ENCODE measurements at regions not wholly inside any gene's neighbourhood (a gene's known extent, or its start where the extent isn't known, plus 50 kb on each side); places are given as distances from the start of the nearest gene placed in this dataset.

DNA sequence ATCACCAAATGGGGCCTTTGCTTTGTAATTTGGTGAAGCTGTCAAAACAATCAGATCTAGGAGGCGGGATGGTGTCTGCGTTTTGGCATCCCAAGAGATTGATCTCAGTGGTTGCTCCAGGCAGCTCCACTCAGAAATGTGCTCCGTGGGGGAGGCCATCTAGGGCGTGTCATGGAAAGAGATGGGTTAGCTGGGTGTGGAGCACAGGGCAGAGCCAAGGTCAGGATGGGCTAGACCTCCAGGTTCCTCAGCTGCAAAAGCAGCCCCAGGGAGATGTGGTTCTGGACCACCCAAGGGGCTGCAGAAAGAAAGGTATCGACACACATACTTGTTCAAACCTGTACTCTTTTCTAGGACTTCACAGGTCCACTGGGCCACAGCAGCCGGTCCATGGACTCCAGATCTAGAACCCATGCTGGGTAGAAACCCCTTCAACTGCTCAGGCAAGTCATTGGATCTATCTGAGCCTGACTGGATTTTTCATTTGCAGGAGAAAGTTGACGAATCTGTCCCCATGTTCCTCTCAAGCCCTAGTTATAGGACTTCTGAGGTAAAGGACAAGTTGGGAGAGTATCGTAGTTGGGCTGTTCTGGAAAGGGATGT, 270.2 kb upstream of the RPL38 start:
- Histone ChIP-seq H3K36me3 (replicated peaks; ENCODE audit: insufficient read depth, low read length) (no peaks in the 10 kb centered on the region), H3K4me3 (ENCODE audit: low read length) (no peak overlapping the region), H4K20me1 (ENCODE audit: insufficient read depth, low read length) (no peaks in the 10 kb centered on the region), H3K27ac (ENCODE audit: low read length) (no peak overlapping the region), H2AFZ (ENCODE audit: low read length) (no peak overlapping the region), H3K9me2 (replicated peaks; ENCODE audit: insufficient read depth, low read length) (no peaks in the 10 kb centered on the region), H3F3A (ENCODE audit: insufficient read depth, low read length) (no peaks in the 10 kb centered on the region), H3K4me1 (ENCODE audit: low read length) (no peaks in the 10 kb centered on the region), H3K79me2 (ENCODE audit: low read length) (no peaks in the 10 kb centered on the region), H3K9me3 (replicated peaks; ENCODE audit: insufficient read depth, low read length) (no peaks in the 10 kb centered on the region), H3K27me3 (replicated peaks; ENCODE audit: insufficient read depth, low read length) (peaks cover 71% of the 10 kb centered on the region), H3K9ac (ENCODE audit: low read length) (no peak overlapping the region), H3K4me2 (ENCODE audit: low read depth, low read length) (no peak overlapping the region)
- no peak for TF ChIP-seq EZH2 (optimal IDR thresholded peaks at IDR 0.05; ENCODE audit: low read depth, low read length)
- TF ChIP-seq EZH2phosphoT487 (IDR thresholded peaks at IDR 0.05; ENCODE audit: low read length), result no peak
- TF ChIP-seq, protein P1, sequence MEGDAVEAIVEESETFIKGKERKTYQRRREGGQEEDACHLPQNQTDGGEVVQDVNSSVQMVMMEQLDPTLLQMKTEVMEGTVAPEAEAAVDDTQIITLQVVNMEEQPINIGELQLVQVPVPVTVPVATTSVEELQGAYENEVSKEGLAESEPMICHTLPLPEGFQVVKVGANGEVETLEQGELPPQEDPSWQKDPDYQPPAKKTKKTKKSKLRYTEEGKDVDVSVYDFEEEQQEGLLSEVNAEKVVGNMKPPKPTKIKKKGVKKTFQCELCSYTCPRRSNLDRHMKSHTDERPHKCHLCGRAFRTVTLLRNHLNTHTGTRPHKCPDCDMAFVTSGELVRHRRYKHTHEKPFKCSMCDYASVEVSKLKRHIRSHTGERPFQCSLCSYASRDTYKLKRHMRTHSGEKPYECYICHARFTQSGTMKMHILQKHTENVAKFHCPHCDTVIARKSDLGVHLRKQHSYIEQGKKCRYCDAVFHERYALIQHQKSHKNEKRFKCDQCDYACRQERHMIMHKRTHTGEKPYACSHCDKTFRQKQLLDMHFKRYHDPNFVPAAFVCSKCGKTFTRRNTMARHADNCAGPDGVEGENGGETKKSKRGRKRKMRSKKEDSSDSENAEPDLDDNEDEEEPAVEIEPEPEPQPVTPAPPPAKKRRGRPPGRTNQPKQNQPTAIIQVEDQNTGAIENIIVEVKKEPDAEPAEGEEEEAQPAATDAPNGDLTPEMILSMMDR (IDR thresholded peaks at IDR 0.05; ENCODE audit: low read length), result no peak
- no peak for DNase-seq

DNA sequence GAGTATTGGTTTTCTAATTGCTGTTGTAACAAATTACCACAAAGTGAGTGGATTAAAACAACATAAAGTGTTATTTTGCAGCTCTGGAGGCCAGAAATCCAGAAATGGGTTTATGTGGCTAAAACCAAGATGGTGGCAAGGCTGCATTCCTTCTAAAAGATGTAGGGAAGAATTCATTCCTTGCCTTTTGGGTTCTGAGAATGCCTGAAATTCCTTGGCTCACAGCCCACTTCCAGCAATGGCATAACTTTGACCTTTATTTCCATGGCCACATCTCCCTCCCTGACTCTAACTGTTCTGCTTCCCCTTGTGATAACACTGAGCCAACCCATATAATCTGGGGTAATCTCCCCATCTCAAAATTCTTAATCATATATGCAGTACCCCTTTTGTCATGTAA, 269.6 kb upstream of the RPL38 start:
- Histone ChIP-seq H3K4me1 (ENCODE audit: low read length) (no peaks in the 10 kb centered on the region), H3K4me2 (ENCODE audit: low read depth, low read length) (no peak overlapping the region), H3K79me2 (ENCODE audit: low read length) (no peaks in the 10 kb centered on the region), H3K4me3 (ENCODE audit: low read length) (no peak overlapping the region), H3K27me3 (replicated peaks; ENCODE audit: insufficient read depth, low read length) (peaks cover 76% of the 10 kb centered on the region), H3K27ac (ENCODE audit: low read length) (no peak overlapping the region), H3K36me3 (replicated peaks; ENCODE audit: insufficient read depth, low read length) (no peaks in the 10 kb centered on the region), H4K20me1 (ENCODE audit: insufficient read depth, low read length) (no peaks in the 10 kb centered on the region), H3K9ac (ENCODE audit: low read length) (no peak overlapping the region), H2AFZ (ENCODE audit: low read length) (no peak overlapping the region), H3K9me3 (replicated peaks; ENCODE audit: insufficient read depth, low read length) (no peaks in the 10 kb centered on the region), H3K9me2 (replicated peaks; ENCODE audit: insufficient read depth, low read length) (no peaks in the 10 kb centered on the region), H3F3A (ENCODE audit: insufficient read depth, low read length) (no peaks in the 10 kb centered on the region)
- DNase-seq, result no peak
- TF ChIP-seq EZH2phosphoT487 (IDR thresholded peaks at IDR 0.05; ENCODE audit: low read length) (no peak), EZH2 (optimal IDR thresholded peaks at IDR 0.05; ENCODE audit: low read depth, low read length) (no peak)
- TF ChIP-seq, protein P1 (IDR thresholded peaks at IDR 0.05; ENCODE audit: low read length), result no peak

DNA sequence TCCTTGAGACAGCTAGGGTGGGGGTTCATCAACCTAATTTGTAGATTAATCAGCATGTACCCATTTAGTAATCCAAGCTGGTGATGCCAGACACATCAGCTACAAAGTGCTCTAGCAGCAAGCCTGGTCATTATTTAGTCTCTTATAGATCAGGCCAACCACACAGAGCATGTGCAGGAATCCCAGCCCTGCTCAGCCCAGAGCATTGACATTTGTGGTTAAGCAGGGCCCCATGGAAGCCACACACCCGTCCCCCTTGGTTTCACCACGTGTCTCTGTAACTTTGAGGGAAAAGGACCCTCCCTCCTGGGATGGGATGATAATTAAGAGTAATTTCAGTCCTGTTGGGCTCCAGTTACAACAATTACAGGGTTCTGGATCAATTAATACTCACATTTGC, 268.8 kb upstream of the RPL38 start:
- no peaks in the 10 kb centered on the region for H3F3A ChIP-seq (ENCODE audit: insufficient read depth, low read length)
- no peaks in the 10 kb centered on the region for H4K20me1 ChIP-seq (ENCODE audit: insufficient read depth, low read length)
- peaks cover 74% of the 10 kb centered on the region for H3K27me3 ChIP-seq (replicated peaks; ENCODE audit: insufficient read depth, low read length)
- H3K79me2 ChIP-seq (ENCODE audit: low read length), result no peaks in the 10 kb centered on the region
- no peak overlapping the region for H3K4me3 ChIP-seq (ENCODE audit: low read length)
- H3K36me3 ChIP-seq (replicated peaks; ENCODE audit: insufficient read depth, low read length), result no peaks in the 10 kb centered on the region
- H3K9me2 ChIP-seq (replicated peaks; ENCODE audit: insufficient read depth, low read length), result no peaks in the 10 kb centered on the region
- H3K27ac ChIP-seq (ENCODE audit: low read length), result no peak overlapping the region
- no peak overlapping the region for H3K9ac ChIP-seq (ENCODE audit: low read length)
- no peak overlapping the region for H2AFZ ChIP-seq (ENCODE audit: low read length)
- H3K9me3 ChIP-seq (replicated peaks; ENCODE audit: insufficient read depth, low read length), result no peaks in the 10 kb centered on the region
- TF ChIP-seq, protein P1 (IDR thresholded peaks at IDR 0.05; ENCODE audit: low read length), result no peak
- TF ChIP-seq EZH2 (optimal IDR thresholded peaks at IDR 0.05; ENCODE audit: low read depth, low read length), result no peak
- no peak for TF ChIP-seq EZH2phosphoT487 (IDR thresholded peaks at IDR 0.05; ENCODE audit: low read length)
- H3K4me2 ChIP-seq (ENCODE audit: low read depth, low read length), result no peak overlapping the region
- H3K4me1 ChIP-seq (ENCODE audit: low read length), result no peaks in the 10 kb centered on the region
- no peak for DNase-seq

Data from MM.1S (cell line).